HepG2 (cell line): ENCODE measurements at regions not wholly inside any gene's neighbourhood (a gene's known extent, or its start where the extent isn't known, plus 50 kb on each side); places are given as distances from the start of the nearest gene placed in this dataset.

Experiments
- ATAC-seq: fragments of 200-7000 bp; cut with Tn5 transposase; 3 replicates; pipeline ENCODE4 v1.9.1; 2020; ENCODE audit warnings: mild to moderate bottlenecking, moderate library complexity
- BruUV-seq: library from RNA; stranded (reverse); fragments of 400-500 nt; replicated peaks from 2 replicates; lab custom pipeline; 2021; lab: Mats Ljungman, UMichigan
- CTCF ChIA-PET: fragments of 300-600 bp; formaldehyde crosslinking; extraction: SDS; loops from one replicate; lab custom pipeline; 2021; ENCODE audit warnings: low total read pairs, inconsistent platforms, low intra/inter-chr PET ratio; lab: Yijun Ruan, JAX
- POLR2A ChIA-PET: fragments of 350-600 bp; sonication (Branson Sonifier 250); formaldehyde crosslinking; loops from one replicate; lab custom pipeline; 2020; ENCODE audit warnings: antibody characterized with exemption, inconsistent platforms; lab: Yijun Ruan, JAX
- DNase-seq: peaks from one replicate; pipeline ENCODE4 v3.0.0-alpha.2; 2015; ENCODE audit warnings: low spot score
- FAIRE-seq: peaks from 3 replicates; lab custom pipeline; 2011; peaks lifted over from hg19 to GRCh38; lab: Jason Lieb, UNC
- H2AFZ ChIP-seq: one replicate; pipeline ENCODE4 v1.6.1; 2011; ENCODE audit warnings: low read length, inconsistent platforms
- H3K27ac ChIP-seq: fragments of 300-600 bp; 3 replicates; pipeline ENCODE4 v1.8.0; 2011; ENCODE audit warnings: mixed run types, mild to moderate bottlenecking, mixed read lengths, low read length, inconsistent platforms; ENCODE audit not compliant: insufficient read depth; ENCODE audit errors: extremely low read length
- H3K27me3 ChIP-seq, 2 experiments: fragments of 200-600 bp in 1 of 2; 2 replicates in 1 of 2; 3 replicates in 1 of 2; pipeline versions ENCODE4 v1.6.0 to v1.8.0; 2011; ENCODE audit warnings: low read length in 2 of 2, mild to moderate bottlenecking in 2 of 2, moderate library complexity in 2 of 2, inconsistent platforms in 1 of 2; ENCODE audit not compliant: insufficient read depth in 2 of 2, control insufficient read depth in 1 of 2
- H3K36me3 ChIP-seq, 2 experiments: fragments of 200-600 bp in 1 of 2; replicated peaks in 1 of 2; 2 replicates in 1 of 2; 3 replicates in 1 of 2; pipeline versions ENCODE4 v1.5.1 to v1.8.0; 2011; ENCODE audit warnings: low read length in 2 of 2, inconsistent platforms in 1 of 2; ENCODE audit not compliant: insufficient read depth in 2 of 2, control insufficient read depth in 1 of 2
- H3K4me1 ChIP-seq: 2 replicates; pipeline ENCODE4 v1.5.1; 2012; ENCODE audit warnings: low read length, inconsistent platforms; ENCODE audit not compliant: insufficient read depth
- H3K4me2 ChIP-seq: 2 replicates; pipeline ENCODE4 v1.6.0; 2011; ENCODE audit warnings: low read depth, low read length, inconsistent platforms
- H3K4me3 ChIP-seq, 3 experiments: fragments of 200-600 bp in 1 of 3; sonication (generic), shearing (Covaris generic) in 1 of 3; replicated peaks in 1 of 3; 2 replicates each; pipeline ENCODE4 v1.5.1; 2011 to 2016; ENCODE audit warnings: low read length in 3 of 3, inconsistent platforms in 2 of 3, low read depth in 2 of 3, mild to moderate bottlenecking in 2 of 3, control low read depth in 1 of 3, mixed read lengths in 1 of 3; ENCODE audit not compliant: insufficient read depth in 1 of 3
- H3K79me2 ChIP-seq: one replicate; pipeline ENCODE4 v1.6.1; 2011; ENCODE audit warnings: low read length, inconsistent platforms; ENCODE audit not compliant: insufficient read depth
- H3K9ac ChIP-seq: 2 replicates; pipeline ENCODE4 v1.6.0; 2011; ENCODE audit warnings: mild to moderate bottlenecking, low read depth, low read length, inconsistent platforms; ENCODE audit not compliant: insufficient read depth
- H3K9me3 ChIP-seq: 2 replicates; pipeline ENCODE4 v1.5.1; 2012; ENCODE audit warnings: mild to moderate bottlenecking, low read length
- H4K20me1 ChIP-seq: 2 replicates; pipeline ENCODE4 v1.6.0; 2011; ENCODE audit warnings: inconsistent platforms, mild to moderate bottlenecking, low read length, moderate library complexity; ENCODE audit not compliant: insufficient read depth
- JDP2 ChIP-seq: sonication (generic); formaldehyde crosslinking; IDR thresholded peaks from 2 replicates; pipeline ENCODE4 v1.8.1; 2022; ENCODE audit warnings: missing genetic modification reagents, borderline replicate concordance
- MTF1 ChIP-seq: sonication (generic); formaldehyde crosslinking; IDR thresholded peaks from 2 replicates; pipeline ENCODE4 v1.5.0; 2020; ENCODE audit warnings: missing genetic modification reagents
- NFIC ChIP-seq: IDR thresholded peaks from 2 replicates; pipeline ENCODE4 v1.6.1; 2012; ENCODE audit warnings: mild to moderate bottlenecking, low read length, inconsistent platforms
- ZNF329 ChIP-seq: sonication (generic); formaldehyde crosslinking; IDR thresholded peaks from 2 replicates; pipeline ENCODE4 v1.9.0; 2021; ENCODE audit warnings: low read depth, mild to moderate bottlenecking, missing genetic modification reagents
- ZNF770 ChIP-seq: sonication (generic); formaldehyde crosslinking; IDR thresholded peaks from 2 replicates; pipeline ENCODE4 v1.5.0; 2020; ENCODE audit warnings: mild to moderate bottlenecking, missing genetic modification reagents
- ZSCAN31 ChIP-seq: sonication (generic); formaldehyde crosslinking; IDR thresholded peaks from 2 replicates; pipeline ENCODE4 v1.5.0; 2020; ENCODE audit warnings: low read depth, mild to moderate bottlenecking, missing genetic modification reagents
- WGBS: methylation state at CpG from one replicate; pipeline ENCODE4 v1.1.6; 2017; ENCODE audit warnings: low lambda C conversion rate; 5-methylcytosine and 5-hydroxymethylcytosine counted together
- in situ Hi-C: cut with HindIII; loops from 2 replicates; pipeline ENCODE4 v1.10.0; 2017; ENCODE audit warnings: low pct_unique_long_range_greater_than_20kb; ENCODE audit not compliant: extremely low pct_ligation_motif_present
- intact Hi-C: fragments of 100-400 bp; cut with micrococcal nuclease; formaldehyde crosslinking; loops from one replicate; pipeline ENCODE4 v1.10.0; 2022; ENCODE audit not compliant: unreplicated experiment

GRCh38 chr12:111287125-111287900 is 81.6 kb downstream of the PHETA1 start:
- CTCF ChIA-PET, result no interaction called here
- 65% methylated on average over 32 of the region's 34 CpGs for WGBS
- POLR2A ChIA-PET, result no interaction called here

More at GRCh38 chr12:111287125-111287900, 81.6 kb downstream of the PHETA1 start:
- Histone ChIP-seq H3K4me1 (no peaks in the 10 kb centered on the region), H3K9me3 (no peaks in the 10 kb centered on the region), H3K4me3 (no peak overlapping the region), H3K9ac (no peak overlapping the region), H3K4me2 (no peak overlapping the region), H4K20me1 (no peaks in the 10 kb centered on the region), H3K79me2 (no peaks in the 10 kb centered on the region), H3K36me3 (no peaks in the 10 kb centered on the region), H3K27me3 (peaks cover 8 to 32% of the 10 kb centered on the region in 2 experiments), H2AFZ (no peak overlapping the region), H3K27ac (no peak overlapping the region)
- no peak for ATAC-seq
- intact Hi-C loops (no loop called here), in situ Hi-C loops (no loop called here)
- no peak for DNase-seq
- no peak for FAIRE-seq
- TF ChIP-seq ZNF770 (CRISPR knock-in tag) (no peak), ZNF329 (CRISPR knock-in tag) (peak; percentile 89; the same call in 1 of the 2 replicates), MTF1 (CRISPR knock-in tag) (no peak), ZSCAN31 (CRISPR knock-in tag) (no peak), NFIC (no peak), JDP2 (CRISPR knock-in tag) (no peak)
- BruUV-seq, result no TSS peak
